ENCODE measurements at regions not wholly inside any gene's neighbourhood (a gene's known extent, or its start where the extent isn't known, plus 50 kb on each side); places are given as distances from the start of the nearest gene placed in this dataset.

DNA sequence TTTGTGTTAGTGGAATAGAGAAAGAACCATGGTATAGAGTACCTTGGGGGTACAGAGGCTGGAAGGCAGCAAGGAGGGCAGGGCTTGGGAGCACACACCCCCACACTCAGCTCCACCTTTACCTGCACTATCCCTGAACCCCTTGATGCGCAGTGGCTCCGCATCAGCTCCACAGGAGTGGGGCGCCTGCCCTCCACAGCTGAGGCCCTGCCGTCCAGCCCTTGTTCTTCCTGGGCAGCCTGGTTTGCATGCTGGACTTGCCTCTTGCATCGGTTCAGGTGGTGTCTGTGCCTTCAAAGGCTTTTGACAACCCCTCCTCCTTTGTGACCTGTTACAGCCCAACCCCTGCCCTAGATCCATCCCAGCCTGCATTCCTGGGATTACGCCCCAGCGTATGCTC, 52.6 kb upstream of the ZNF32 start (continued):
- no peak for TF ChIP-seq EP300 (IDR thresholded peaks at IDR 0.05; ENCODE audit: borderline replicate concordance in 1 of 2, low read depth in 2 of 2, low read length in 2 of 2)
- TF ChIP-seq ASH2L (IDR thresholded peaks at IDR 0.05; ENCODE audit: low read length): no peak
- no peak for TF ChIP-seq ZNF274 (IDR thresholded peaks at IDR 0.05; ENCODE audit: borderline replicate concordance, extremely low read depth, low read length)
- TF ChIP-seq SP1 (IDR thresholded peaks at IDR 0.05; ENCODE audit: low read depth, low read length): no peak
- TF ChIP-seq SAP30 (IDR thresholded peaks at IDR 0.05; ENCODE audit: insufficient read depth, insufficient replicate concordance, low read length): no peak

Data from H1 (cell line).